ENCODE measurements at regions not wholly inside any gene's neighbourhood (a gene's known extent, or its start where the extent isn't known, plus 50 kb on each side); places are given as distances from the start of the nearest gene placed in this dataset.

DNA sequence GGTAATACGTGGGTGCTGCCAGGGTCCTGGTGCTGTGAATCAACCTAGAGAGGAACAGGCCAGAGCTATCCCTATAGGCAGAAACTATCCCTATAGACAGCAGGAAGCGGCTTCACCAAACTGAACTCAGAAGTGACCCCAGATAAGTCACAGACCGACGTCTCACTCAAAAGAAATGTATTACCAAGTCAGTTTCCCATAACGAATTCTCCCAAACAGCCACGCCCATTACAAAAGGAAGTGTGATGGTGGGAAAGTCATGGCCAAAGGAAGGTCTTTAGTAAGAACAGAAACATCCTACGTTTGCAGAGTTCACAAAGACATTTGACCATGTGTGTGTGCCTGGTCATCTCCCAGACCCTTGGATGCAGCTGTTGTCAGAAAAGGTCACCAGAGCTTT, 470.8 kb upstream of the ADARB2 start:
- Histone ChIP-seq H3K36me3 (no peaks in the 10 kb centered on the region), H3K27me3 (no peaks in the 10 kb centered on the region), H3K4me1 (no peaks in the 10 kb centered on the region), H3K4me3 (no peak overlapping the region), H3K27ac (no peak overlapping the region), H3K9me3 (no peaks in the 10 kb centered on the region)
- TF ChIP-seq POLR2AphosphoS5 (IDR thresholded peaks at IDR 0.05; ENCODE audit: insufficient read depth in 1 of 2, low read depth in 1 of 2): no peak
- TF ChIP-seq, protein P1, sequence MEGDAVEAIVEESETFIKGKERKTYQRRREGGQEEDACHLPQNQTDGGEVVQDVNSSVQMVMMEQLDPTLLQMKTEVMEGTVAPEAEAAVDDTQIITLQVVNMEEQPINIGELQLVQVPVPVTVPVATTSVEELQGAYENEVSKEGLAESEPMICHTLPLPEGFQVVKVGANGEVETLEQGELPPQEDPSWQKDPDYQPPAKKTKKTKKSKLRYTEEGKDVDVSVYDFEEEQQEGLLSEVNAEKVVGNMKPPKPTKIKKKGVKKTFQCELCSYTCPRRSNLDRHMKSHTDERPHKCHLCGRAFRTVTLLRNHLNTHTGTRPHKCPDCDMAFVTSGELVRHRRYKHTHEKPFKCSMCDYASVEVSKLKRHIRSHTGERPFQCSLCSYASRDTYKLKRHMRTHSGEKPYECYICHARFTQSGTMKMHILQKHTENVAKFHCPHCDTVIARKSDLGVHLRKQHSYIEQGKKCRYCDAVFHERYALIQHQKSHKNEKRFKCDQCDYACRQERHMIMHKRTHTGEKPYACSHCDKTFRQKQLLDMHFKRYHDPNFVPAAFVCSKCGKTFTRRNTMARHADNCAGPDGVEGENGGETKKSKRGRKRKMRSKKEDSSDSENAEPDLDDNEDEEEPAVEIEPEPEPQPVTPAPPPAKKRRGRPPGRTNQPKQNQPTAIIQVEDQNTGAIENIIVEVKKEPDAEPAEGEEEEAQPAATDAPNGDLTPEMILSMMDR (IDR thresholded peaks at IDR 0.05): no peak
- no peak for TF ChIP-seq POLR2A (IDR thresholded peaks at IDR 0.05)
- no peak for DNase-seq (ENCODE audit: extremely low spot score in 2 of 2)
- intact Hi-C loops (cut with DNase I): no loop called here

DNA sequence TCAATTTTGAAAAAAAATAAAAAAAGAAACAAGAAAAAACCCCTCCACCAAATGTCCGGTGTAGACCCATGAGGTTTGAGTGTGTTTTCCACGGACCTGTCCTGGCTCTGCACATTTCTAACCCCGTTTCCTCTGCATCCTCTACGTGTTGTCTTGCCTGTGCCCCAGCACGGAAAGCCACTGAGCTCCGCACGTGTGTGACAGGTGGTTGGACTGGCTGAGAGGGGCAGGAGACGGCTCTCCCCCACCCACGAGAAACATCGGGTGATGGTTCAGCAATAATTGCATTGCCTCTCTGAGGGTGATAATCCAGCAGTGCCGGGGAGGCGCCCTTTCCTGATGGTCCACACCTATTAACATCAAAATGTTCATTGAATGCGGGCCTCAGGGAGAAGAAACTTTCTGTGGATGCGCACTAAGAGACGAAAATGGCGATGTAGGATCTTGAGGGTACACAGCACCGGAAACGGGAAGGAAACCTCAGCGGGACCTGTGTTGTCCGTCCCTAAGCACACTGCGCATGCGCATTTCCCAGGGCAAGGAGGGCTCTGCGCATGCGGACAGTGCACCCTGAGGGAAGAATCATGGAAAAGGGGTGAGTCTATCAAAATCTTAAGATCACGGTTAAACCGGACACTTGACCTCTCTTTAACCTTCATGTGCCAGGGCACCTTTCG, 470.1 kb upstream of the ADARB2 start:
- no peaks in the 10 kb centered on the region for H3K9me3 ChIP-seq
- H3K4me1 ChIP-seq: peaks cover 1% of the 10 kb centered on the region
- intact Hi-C loops (cut with DNase I): no loop called here
- no peak overlapping the region for H3K4me3 ChIP-seq
- TF ChIP-seq POLR2AphosphoS5 (IDR thresholded peaks at IDR 0.05; ENCODE audit: insufficient read depth in 1 of 2, low read depth in 1 of 2) (no peak), POLR2A (IDR thresholded peaks at IDR 0.05) (no peak)
- TF ChIP-seq, protein P1 (IDR thresholded peaks at IDR 0.05): no peak
- no peak overlapping the region for H3K27ac ChIP-seq
- no peak for DNase-seq (ENCODE audit: extremely low spot score in 2 of 2)
- no peaks in the 10 kb centered on the region for H3K36me3 ChIP-seq
- H3K27me3 ChIP-seq: no peaks in the 10 kb centered on the region

DNA sequence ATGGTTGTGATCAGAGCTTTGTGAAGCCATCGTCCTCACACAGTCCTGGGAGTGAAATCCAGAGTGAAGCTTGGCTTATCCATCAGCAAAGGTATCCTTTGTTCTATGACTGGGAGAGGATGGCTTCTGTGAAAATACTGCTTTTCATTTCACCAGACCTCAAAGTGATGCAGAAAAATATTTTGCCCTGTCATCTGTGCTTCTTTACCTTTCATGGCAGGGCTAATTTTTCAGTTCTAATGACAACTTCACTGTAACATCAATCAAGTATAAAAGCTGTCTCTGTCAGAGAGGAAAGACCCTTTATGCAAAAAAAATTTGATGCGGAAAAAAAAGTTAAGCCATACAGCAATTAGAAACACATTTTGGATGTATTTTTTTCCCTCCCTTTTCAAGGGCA, 468.1 kb upstream of the ADARB2 start:
- Histone ChIP-seq H3K9me3 (no peaks in the 10 kb centered on the region), H3K4me3 (no peak overlapping the region), H3K27me3 (no peaks in the 10 kb centered on the region), H3K36me3 (no peaks in the 10 kb centered on the region), H3K27ac (no peak overlapping the region), H3K4me1 (peaks cover 5% of the 10 kb centered on the region)
- intact Hi-C loops (cut with DNase I): no loop called here
- DNase-seq (ENCODE audit: extremely low spot score in 2 of 2): no peak
- no peak for TF ChIP-seq POLR2AphosphoS5 (IDR thresholded peaks at IDR 0.05; ENCODE audit: insufficient read depth in 1 of 2, low read depth in 1 of 2)
- TF ChIP-seq, protein P1 (IDR thresholded peaks at IDR 0.05): no peak
- TF ChIP-seq POLR2A (IDR thresholded peaks at IDR 0.05): no peak

DNA sequence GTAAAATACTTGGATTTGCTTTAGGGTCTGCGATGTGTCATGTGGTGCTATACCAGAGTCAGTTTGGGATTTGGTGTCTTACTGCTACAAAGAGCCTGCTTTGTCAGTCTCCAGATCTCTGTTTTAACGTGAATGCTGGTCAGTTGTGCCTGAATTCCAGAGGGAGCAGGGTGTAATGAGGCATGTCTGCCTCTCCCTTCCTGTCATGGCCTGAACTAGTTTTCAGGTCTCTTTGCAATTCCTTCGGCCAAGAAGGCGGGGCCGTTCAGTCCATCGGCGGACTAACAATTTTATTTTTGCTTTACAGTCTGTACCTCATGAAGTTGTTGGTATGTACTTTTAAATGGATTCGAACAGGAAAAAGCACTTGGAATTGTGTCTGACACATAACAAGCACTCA, 465.1 kb upstream of the ADARB2 start:
- TF ChIP-seq POLR2AphosphoS5 (IDR thresholded peaks at IDR 0.05; ENCODE audit: insufficient read depth in 1 of 2, low read depth in 1 of 2): no peak
- no peak for TF ChIP-seq POLR2A (IDR thresholded peaks at IDR 0.05)
- TF ChIP-seq, protein P1 (IDR thresholded peaks at IDR 0.05): no peak
- H3K4me1 ChIP-seq: peaks cover 5% of the 10 kb centered on the region
- DNase-seq (ENCODE audit: extremely low spot score in 2 of 2): no peak
- no peaks in the 10 kb centered on the region for H3K36me3 ChIP-seq
- H3K4me3 ChIP-seq: no peak overlapping the region
- intact Hi-C loops (cut with DNase I): no loop called here
- no peak overlapping the region for H3K27ac ChIP-seq
- no peaks in the 10 kb centered on the region for H3K27me3 ChIP-seq
- no peaks in the 10 kb centered on the region for H3K9me3 ChIP-seq

DNA sequence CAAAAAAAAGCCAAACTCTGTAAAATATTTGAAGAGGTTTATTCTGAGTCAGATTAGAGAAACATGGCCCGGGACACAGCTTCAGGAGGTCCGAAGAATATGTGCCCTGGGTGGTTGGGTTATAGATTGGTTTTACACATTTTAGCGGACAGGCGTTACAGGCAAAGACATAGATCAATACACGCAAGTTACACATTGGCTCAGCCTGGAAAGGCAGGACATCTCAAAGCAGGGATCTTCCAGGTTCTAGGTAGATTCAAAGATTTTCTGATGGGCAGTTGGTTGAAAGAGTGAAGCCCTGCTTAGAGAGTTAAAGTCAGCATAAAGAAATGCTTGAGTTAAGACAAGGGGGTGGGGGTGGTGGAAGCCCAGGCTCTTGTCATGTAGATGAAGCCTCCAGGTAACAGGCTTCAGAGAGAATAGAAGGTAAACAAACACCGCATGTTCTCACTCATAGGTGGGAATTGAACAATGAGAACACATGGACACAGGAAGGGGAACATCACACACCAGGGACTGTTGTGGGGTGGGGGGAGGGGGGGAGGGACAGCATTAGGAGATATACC, 464.3 kb upstream of the ADARB2 start:
- Histone ChIP-seq H3K4me3 (no peak overlapping the region), H3K4me1 (peaks cover 5% of the 10 kb centered on the region), H3K9me3 (no peaks in the 10 kb centered on the region), H3K27ac (no peak overlapping the region), H3K36me3 (no peaks in the 10 kb centered on the region), H3K27me3 (no peaks in the 10 kb centered on the region)
- no peak for DNase-seq (ENCODE audit: extremely low spot score in 2 of 2)
- intact Hi-C loops (cut with DNase I): no loop called here
- TF ChIP-seq POLR2AphosphoS5 (IDR thresholded peaks at IDR 0.05; ENCODE audit: insufficient read depth in 1 of 2, low read depth in 1 of 2) (no peak), POLR2A (IDR thresholded peaks at IDR 0.05) (no peak)
- TF ChIP-seq, protein P1 (IDR thresholded peaks at IDR 0.05): no peak
